ENCODE measurements at regions not wholly inside any gene's neighbourhood (a gene's known extent, or its start where the extent isn't known, plus 50 kb on each side); places are given as distances from the start of the nearest gene placed in this dataset.

- no peak for TF ChIP-seq TOE1 (CRISPR knock-in tag; IDR thresholded peaks at IDR 0.05)
- TF ChIP-seq SMARCC2 (IDR thresholded peaks at IDR 0.05): no peak
- no peak for TF ChIP-seq ARNTL (CRISPR knock-in tag; IDR thresholded peaks at IDR 0.05)
Observed at GRCh38 chr13:37493775-37494174, 104.8 kb downstream of the POSTN start (continued).

DNA sequence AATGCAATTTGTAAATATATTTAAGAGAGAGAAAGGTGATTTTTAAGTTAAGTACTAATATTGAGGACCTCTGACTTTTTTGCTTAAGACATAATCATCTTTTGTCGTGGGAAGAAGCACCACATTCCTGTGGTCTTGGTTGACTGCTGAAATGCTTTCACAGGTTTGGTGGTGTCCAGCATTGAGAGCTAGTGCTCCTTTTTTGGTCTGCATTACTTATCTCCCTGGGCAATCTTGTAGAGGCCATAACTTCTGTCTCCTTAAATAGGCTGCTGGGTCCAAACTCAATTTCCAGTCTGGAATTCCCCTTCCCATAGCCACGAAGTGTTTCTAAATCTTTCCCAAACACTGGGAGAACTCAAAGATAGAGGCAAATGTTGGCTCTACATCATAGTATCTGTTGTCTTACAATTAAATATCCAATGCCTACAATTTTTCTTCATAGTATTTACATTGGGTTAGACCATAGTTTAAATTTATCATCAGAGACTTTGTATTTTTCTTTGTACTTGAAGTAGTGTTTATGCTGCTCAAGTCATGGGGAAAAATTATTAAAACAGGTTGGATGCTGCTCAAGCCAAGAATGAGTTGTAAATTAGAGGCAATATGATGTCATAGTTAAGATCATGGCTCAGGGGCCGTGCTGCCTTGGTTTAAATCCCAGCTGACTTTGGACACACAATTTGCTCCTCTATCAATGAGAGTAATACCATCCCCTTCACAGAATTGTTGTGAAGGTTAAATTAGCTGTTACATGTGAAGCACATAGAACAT, 105.6 kb downstream of the POSTN start:
- H3K36me3 ChIP-seq (replicated peaks in 1 of 2; ENCODE audit: control insufficient read depth in 1 of 2, insufficient read depth in 2 of 2, low read length in 2 of 2): no peaks in the 10 kb centered on the region
- H3K9ac ChIP-seq (ENCODE audit: insufficient read depth, low read depth, low read length): no peak overlapping the region
- TF ChIP-seq EP300 (IDR thresholded peaks at IDR 0.05; ENCODE audit: low read depth in 2 of 2, low read length in 2 of 2): no peak
- no peak for TF ChIP-seq EP300 (CRISPR knock-in tag; IDR thresholded peaks at IDR 0.05; ENCODE audit: borderline replicate concordance)
- peak; percentile 46; the same call in 1 of the 2 replicates for TF ChIP-seq ATF7 (IDR thresholded peaks at IDR 0.05)
- no peak for TF ChIP-seq ATF7 (CRISPR knock-in tag; IDR thresholded peaks at IDR 0.05)
- in situ Hi-C loops (cut with HindIII; ENCODE audit: extremely low pct_ligation_motif_present, low pct_unique_long_range_greater_than_20kb) (no loop called here), intact Hi-C loops (cut with micrococcal nuclease; ENCODE audit: unreplicated experiment) (no loop called here)
- H4K20me1 ChIP-seq (ENCODE audit: insufficient read depth, low read length): no peaks in the 10 kb centered on the region
- H3K27me3 ChIP-seq (ENCODE audit: control insufficient read depth in 1 of 2, insufficient read depth in 2 of 2, low read length in 2 of 2): no peaks in the 10 kb centered on the region
- no TSS peak for BruUV-seq (replicated peaks)
- FAIRE-seq: no peak
- no peaks in the 10 kb centered on the region for H3K9me3 ChIP-seq (ENCODE audit: low read length)
- H3K79me2 ChIP-seq (ENCODE audit: insufficient read depth, low read length): no peaks in the 10 kb centered on the region
- 1% methylated on average over 3 of the region's 3 CpGs for WGBS (ENCODE audit: low lambda C conversion rate)
- H3K27ac ChIP-seq (ENCODE audit: extremely low read length, insufficient read depth, low read length): no peak overlapping the region
- no peak for DNase-seq (ENCODE audit: low spot score)
- ATAC-seq: no peak
- no peak overlapping the region for H3K4me2 ChIP-seq (ENCODE audit: low read depth, low read length)
- H3K4me3 ChIP-seq (replicated peaks in 1 of 3; ENCODE audit: insufficient read depth in 1 of 3, low read depth in 2 of 3, low read length in 3 of 3): no peak overlapping the region
- ChIA-PET CTCF (ENCODE audit: low intra/inter-chr PET ratio, low total read pairs) (no interaction called here), POLR2A (no interaction called here)
- no peaks in the 10 kb centered on the region for H3K4me1 ChIP-seq (ENCODE audit: insufficient read depth, low read length)
- no peak overlapping the region for H2AFZ ChIP-seq (ENCODE audit: low read length)

- ATAC-seq (no peak), FAIRE-seq (no peak), DNase-seq (ENCODE audit: low spot score) (no peak)
- CTCF ChIA-PET (ENCODE audit: low intra/inter-chr PET ratio, low total read pairs): no interaction called here
- intact Hi-C loops (cut with micrococcal nuclease; ENCODE audit: unreplicated experiment) (no loop called here), in situ Hi-C loops (cut with HindIII; ENCODE audit: extremely low pct_ligation_motif_present, low pct_unique_long_range_greater_than_20kb) (no loop called here)
- Histone ChIP-seq H3K36me3 (replicated peaks in 1 of 2; ENCODE audit: control insufficient read depth in 1 of 2, insufficient read depth in 2 of 2, low read length in 2 of 2) (no peaks in the 10 kb centered on the region), H3K4me2 (ENCODE audit: low read depth, low read length) (no peak overlapping the region), H3K27me3 (ENCODE audit: control insufficient read depth in 1 of 2, insufficient read depth in 2 of 2, low read length in 2 of 2) (no peaks in the 10 kb centered on the region), H3K4me3 (replicated peaks in 1 of 3; ENCODE audit: insufficient read depth in 1 of 3, low read depth in 2 of 3, low read length in 3 of 3) (no peak overlapping the region), H3K9ac (ENCODE audit: insufficient read depth, low read depth, low read length) (no peak overlapping the region), H4K20me1 (ENCODE audit: insufficient read depth, low read length) (no peaks in the 10 kb centered on the region), H3K4me1 (ENCODE audit: insufficient read depth, low read length) (no peaks in the 10 kb centered on the region), H3K27ac (ENCODE audit: extremely low read length, insufficient read depth, low read length) (no peak overlapping the region), H3K9me3 (ENCODE audit: low read length) (no peaks in the 10 kb centered on the region), H2AFZ (ENCODE audit: low read length) (no peak overlapping the region), H3K79me2 (ENCODE audit: insufficient read depth, low read length) (no peaks in the 10 kb centered on the region)
- POLR2A ChIA-PET: no interaction called here
- BruUV-seq (replicated peaks): no TSS peak
- TF ChIP-seq ZNF883 (CRISPR knock-in tag; IDR thresholded peaks at IDR 0.05; ENCODE audit: not compliant biosample characterization): no peak
- no peak for TF ChIP-seq HBP1 (CRISPR knock-in tag; IDR thresholded peaks at IDR 0.05; ENCODE audit: low read depth)
- TF ChIP-seq ZNF367 (CRISPR knock-in tag; IDR thresholded peaks at IDR 0.05; ENCODE audit: borderline replicate concordance): no peak
- TF ChIP-seq, protein P1, sequence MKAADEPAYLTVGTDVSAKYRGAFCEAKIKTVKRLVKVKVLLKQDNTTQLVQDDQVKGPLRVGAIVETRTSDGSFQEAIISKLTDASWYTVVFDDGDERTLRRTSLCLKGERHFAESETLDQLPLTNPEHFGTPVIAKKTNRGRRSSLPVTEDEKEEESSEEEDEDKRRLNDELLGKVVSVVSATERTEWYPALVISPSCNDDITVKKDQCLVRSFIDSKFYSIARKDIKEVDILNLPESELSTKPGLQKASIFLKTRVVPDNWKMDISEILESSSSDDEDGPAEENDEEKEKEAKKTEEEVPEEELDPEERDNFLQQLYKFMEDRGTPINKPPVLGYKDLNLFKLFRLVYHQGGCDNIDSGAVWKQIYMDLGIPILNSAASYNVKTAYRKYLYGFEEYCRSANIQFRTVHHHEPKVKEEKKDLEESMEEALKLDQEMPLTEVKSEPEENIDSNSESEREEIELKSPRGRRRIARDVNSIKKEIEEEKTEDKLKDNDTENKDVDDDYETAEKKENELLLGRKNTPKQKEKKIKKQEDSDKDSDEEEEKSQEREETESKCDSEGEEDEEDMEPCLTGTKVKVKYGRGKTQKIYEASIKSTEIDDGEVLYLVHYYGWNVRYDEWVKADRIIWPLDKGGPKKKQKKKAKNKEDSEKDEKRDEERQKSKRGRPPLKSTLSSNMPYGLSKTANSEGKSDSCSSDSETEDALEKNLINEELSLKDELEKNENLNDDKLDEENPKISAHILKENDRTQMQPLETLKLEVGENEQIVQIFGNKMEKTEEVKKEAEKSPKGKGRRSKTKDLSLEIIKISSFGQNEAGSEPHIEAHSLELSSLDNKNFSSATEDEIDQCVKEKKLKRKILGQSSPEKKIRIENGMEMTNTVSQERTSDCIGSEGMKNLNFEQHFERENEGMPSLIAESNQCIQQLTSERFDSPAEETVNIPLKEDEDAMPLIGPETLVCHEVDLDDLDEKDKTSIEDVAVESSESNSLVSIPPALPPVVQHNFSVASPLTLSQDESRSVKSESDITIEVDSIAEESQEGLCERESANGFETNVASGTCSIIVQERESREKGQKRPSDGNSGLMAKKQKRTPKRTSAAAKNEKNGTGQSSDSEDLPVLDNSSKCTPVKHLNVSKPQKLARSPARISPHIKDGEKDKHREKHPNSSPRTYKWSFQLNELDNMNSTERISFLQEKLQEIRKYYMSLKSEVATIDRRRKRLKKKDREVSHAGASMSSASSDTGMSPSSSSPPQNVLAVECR (CRISPR knock-in tag; IDR thresholded peaks at IDR 0.05; ENCODE audit: borderline replicate concordance): no peak
- no peak for TF ChIP-seq KLF6 (CRISPR knock-in tag; IDR thresholded peaks at IDR 0.05)
- no peak for TF ChIP-seq MIER2 (CRISPR knock-in tag; IDR thresholded peaks at IDR 0.05)
Observed at GRCh38 chr13:37492075-37492474, 106.5 kb downstream of the POSTN start.

All from HepG2 (cell line).